Coronary artery (tissue), 2 donors: ENCODE measurements at regions not wholly inside any gene's neighbourhood (a gene's known extent, or its start where the extent isn't known, plus 50 kb on each side); places are given as distances from the start of the nearest gene placed in this dataset.

Source experiments
- DNase-seq: peaks from one replicate; pipeline ENCODE4 v3.0.0-alpha.2; 2017; ENCODE audit warnings: low spot score
- H3K27ac ChIP-seq, 2 donors: fragments of 200-600 bp; sonication (generic); one replicate each; pipeline ENCODE4 v1.5.1; 2016 to 2019
- H3K4me3 ChIP-seq: fragments of 200-600 bp; sonication (generic); 2 replicates; pipeline ENCODE4 v1.5.1; 2016; ENCODE audit warnings: mild to moderate bottlenecking, moderate library complexity
- TF ChIP-seq, protein P1 (sequence below): fragments of 200-600 bp; sonication (generic); IDR thresholded peaks from one replicate; pipeline ENCODE4 v1.5.1; 2019; ENCODE audit warnings: antibody characterized with exemption

DNA sequence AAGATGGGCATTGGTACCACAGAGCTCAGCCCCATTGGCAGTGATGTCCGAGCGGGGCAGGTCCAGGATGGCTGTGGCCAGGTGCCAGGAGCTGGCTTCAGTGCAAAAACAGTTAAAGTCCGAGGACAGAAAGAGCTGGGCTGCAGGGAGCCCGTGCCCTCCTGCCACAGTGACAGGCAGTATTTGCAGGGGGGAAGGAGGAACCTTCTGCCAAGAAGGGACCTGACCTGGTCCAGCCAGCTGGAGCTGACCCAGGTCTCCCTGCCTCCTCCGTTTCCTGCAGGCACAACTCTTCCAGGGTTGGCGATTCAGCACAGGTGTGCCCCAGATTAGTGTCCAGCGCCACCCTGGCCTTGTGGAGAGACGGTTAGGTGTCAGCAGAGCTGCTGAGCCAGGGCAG lies 199.0 kb downstream of the ENGASE start:
- DNase-seq, result no peak

DNA sequence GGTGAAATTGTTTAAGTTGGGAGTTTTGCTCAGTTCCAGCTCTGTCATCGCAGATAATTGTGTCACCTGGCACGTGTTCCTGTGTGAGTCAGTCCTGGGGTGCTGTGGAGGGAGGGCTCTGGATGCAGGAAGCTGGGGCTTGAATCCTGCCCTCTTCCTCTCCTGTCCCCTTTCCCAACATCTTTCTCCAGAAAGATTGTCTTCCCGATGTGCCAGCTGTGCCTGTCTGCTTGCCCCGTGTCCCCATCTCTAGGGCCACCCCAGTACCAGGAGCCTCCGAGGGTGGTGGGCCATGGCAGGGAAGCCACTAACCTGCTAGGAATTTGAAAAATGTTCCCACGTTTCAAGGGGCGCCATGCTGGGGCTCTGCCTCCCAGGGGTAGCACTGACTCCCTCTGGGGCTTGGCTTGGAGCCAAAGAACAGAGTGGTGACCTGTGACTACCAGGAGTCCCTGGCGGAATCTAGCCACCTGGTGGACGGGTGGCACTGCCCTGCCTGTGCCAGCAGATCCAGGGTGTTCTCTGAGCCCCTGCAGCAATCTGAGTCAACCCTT lies 198.1 kb downstream of the ENGASE start:
- Histone ChIP-seq H3K4me3 (no peak overlapping the region), H3K27ac (no peak overlapping the region)
- TF ChIP-seq, protein P1, sequence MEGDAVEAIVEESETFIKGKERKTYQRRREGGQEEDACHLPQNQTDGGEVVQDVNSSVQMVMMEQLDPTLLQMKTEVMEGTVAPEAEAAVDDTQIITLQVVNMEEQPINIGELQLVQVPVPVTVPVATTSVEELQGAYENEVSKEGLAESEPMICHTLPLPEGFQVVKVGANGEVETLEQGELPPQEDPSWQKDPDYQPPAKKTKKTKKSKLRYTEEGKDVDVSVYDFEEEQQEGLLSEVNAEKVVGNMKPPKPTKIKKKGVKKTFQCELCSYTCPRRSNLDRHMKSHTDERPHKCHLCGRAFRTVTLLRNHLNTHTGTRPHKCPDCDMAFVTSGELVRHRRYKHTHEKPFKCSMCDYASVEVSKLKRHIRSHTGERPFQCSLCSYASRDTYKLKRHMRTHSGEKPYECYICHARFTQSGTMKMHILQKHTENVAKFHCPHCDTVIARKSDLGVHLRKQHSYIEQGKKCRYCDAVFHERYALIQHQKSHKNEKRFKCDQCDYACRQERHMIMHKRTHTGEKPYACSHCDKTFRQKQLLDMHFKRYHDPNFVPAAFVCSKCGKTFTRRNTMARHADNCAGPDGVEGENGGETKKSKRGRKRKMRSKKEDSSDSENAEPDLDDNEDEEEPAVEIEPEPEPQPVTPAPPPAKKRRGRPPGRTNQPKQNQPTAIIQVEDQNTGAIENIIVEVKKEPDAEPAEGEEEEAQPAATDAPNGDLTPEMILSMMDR, result no peak
- DNase-seq, result no peak

More for the DNA sequence above, 199.0 kb downstream of the ENGASE start:
- Histone ChIP-seq H3K4me3 (no peak overlapping the region), H3K27ac (no peak overlapping the region)
- TF ChIP-seq, protein P1, result no peak

DNA sequence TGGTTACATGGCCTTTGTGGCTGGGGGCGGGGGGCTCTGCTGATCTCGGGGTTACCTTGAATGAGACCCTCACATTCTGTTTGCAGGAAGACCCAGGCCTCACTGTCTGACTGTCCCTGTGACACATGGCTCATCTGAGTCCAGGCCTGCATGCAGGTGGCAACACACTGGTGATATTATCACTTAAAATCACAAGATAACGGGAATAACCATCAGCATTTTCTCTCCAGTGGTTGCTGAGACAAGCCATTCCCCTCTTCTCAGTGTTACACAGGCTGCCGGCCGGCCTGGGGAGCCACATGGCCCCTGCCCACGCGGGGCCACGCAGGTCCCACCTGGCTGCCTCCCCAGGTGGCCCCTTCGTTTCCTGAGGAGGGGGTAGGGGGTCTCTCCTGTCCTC lies 197.6 kb downstream of the ENGASE start:
- no peak overlapping the region for H3K4me3 ChIP-seq
- TF ChIP-seq, protein P1, result no peak
- DNase-seq, result no peak
- no peak overlapping the region for H3K27ac ChIP-seq

DNA sequence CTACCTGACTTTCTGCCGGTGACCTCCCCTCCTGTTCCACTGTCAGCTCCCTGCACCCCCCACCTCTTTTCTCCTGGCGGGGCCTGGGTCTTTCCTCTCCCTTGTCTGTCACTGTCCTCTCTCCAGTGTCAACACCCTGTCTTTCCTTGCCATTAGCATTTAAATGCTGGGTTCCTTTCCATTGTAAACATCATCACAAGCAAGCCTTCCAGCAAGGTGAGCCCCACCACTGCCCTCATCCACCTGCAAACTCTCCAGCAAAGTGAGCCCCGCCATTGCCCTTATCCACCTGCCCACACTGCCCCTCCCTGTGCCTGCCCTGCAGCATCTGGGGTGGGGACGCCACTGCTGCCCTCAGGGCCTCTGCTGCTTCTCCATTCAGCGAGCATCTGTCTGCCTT lies 195.0 kb downstream of the ENGASE start:
- TF ChIP-seq, protein P1, result no peak
- H3K27ac ChIP-seq, result no peak overlapping the region
- DNase-seq, result no peak
- H3K4me3 ChIP-seq, result no peak overlapping the region

DNA sequence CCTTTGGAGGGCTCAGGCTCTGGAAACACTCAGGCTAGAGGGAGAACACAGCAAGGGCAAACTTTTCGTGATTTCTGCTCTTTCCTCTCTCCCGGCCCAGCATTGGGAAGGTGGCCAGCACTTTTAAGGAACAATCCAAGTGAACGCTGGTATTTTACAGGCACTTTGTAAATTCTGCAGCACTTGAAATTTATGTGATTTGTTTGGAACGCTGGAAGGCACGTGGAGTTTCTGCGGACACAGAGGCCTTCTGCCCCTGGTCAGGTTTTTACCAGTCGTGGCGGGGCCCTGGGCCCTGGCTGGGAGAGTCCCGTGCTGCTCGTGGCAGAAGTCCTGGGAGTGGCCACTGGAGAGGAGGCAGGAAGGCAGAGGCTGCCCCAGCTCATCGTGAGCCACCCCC lies 188.6 kb downstream of the ENGASE start:
- no peak for DNase-seq
- Histone ChIP-seq H3K27ac (no peak overlapping the region), H3K4me3 (no peak overlapping the region)
- TF ChIP-seq, protein P1, result no peak

DNA sequence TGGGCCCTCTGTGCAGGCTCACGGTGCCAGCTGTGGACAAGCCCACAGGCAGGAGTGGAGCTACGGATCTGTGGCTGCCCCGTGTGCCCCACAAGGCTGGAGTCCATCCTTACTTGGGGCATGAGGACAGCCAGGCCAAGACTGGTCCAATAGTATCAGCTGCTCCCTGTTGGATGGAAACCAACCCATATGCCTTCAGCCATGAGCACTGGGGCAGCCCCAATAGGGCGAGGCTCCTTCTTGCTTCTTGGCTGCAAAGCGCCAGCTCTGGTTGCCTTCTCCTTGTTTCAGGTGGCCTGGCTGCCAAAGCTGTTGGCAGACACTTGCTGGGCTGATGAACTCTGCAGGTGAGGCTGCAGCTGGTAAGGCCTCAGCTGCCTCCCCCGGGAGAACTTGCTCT lies 188.0 kb downstream of the ENGASE start:
- DNase-seq, result no peak

More for the DNA sequence above, 188.0 kb downstream of the ENGASE start:
- Histone ChIP-seq H3K4me3 (no peak overlapping the region), H3K27ac (no peak overlapping the region)
- TF ChIP-seq, protein P1, result no peak
